GM12878 (cell line): ENCODE measurements at regions not wholly inside any gene's neighbourhood (a gene's known extent, or its start where the extent isn't known, plus 50 kb on each side); places are given as distances from the start of the nearest gene placed in this dataset.

Source experiments
- ATAC-seq: fragments of 200-7000 bp; cut with Tn5 transposase; 3 replicates; pipeline ENCODE4 v1.9.1; 2020; ENCODE audit warnings: mild to moderate bottlenecking, moderate library complexity
- BruUV-seq: library from RNA; stranded (reverse); fragments of 400-500 nt; replicated peaks from 2 replicates; lab custom pipeline; 2021; lab: Mats Ljungman, UMichigan
- CTCF ChIA-PET: fragments of 300-600 bp; sonication (Branson Sonifier 250); formaldehyde crosslinking; extraction: SDS; loops from one replicate; lab custom pipeline; 2021; ENCODE audit warnings: inconsistent platforms; lab: Yijun Ruan, JAX
- POLR2A ChIA-PET: fragments of 350-600 bp; formaldehyde crosslinking; extraction: SDS; loops from one replicate; lab custom pipeline; 2021; ENCODE audit warnings: inconsistent platforms; lab: Charles Lee
- RAD21 ChIA-PET: fragments of 300-600 bp; sonication (Branson Sonifier 250); formaldehyde crosslinking; loops from one replicate; lab custom pipeline; 2023; ENCODE audit warnings: antibody characterized with exemption; ENCODE audit not compliant: unreplicated experiment; lab: Charles Lee
- SMC1A ChIA-PET: fragments of 300-600 bp; sonication (Branson Sonifier 250); formaldehyde crosslinking; loops from one replicate; lab custom pipeline; 2023; ENCODE audit not compliant: unreplicated experiment, uncharacterized antibody; lab: Charles Lee
- DNase-seq: peaks from one replicate; pipeline ENCODE4 v3.0.0-alpha.2; 2011; ENCODE audit warnings: low read depth, low spot score
- FAIRE-seq: peaks from 3 replicates; lab custom pipeline; 2011; peaks lifted over from hg19 to GRCh38; lab: Jason Lieb, UNC
- H2AFZ ChIP-seq: 2 replicates; pipeline ENCODE4 v1.6.0; 2011; ENCODE audit warnings: low read depth, low read length, control low read depth; ENCODE audit not compliant: control insufficient read depth
- H3K27ac ChIP-seq: 2 replicates; pipeline ENCODE4 v1.5.1; 2011; ENCODE audit warnings: control low read depth; ENCODE audit not compliant: control insufficient read depth, insufficient read depth
- H3K27me3 ChIP-seq, 2 experiments: replicated peaks in 1 of 2; 2 replicates each; pipeline versions ENCODE4 v1.6.0 to v1.6.1; 2011; ENCODE audit warnings: low read length in 1 of 2; ENCODE audit not compliant: control insufficient read depth in 2 of 2, insufficient read depth in 2 of 2
- H3K36me3 ChIP-seq, 2 experiments: 2 replicates each; pipeline ENCODE4 v1.5.1; 2011; ENCODE audit warnings: low read length in 1 of 2; ENCODE audit not compliant: control insufficient read depth in 2 of 2, insufficient read depth in 2 of 2
- H3K4me1 ChIP-seq: 2 replicates; pipeline ENCODE4 v1.6.1; 2011; ENCODE audit warnings: mild to moderate bottlenecking, low read length, moderate library complexity, mixed read lengths; ENCODE audit not compliant: control insufficient read depth, insufficient read depth
- H3K4me2 ChIP-seq: 2 replicates; pipeline ENCODE4 v1.6.0; 2011; ENCODE audit warnings: control low read depth; ENCODE audit not compliant: control insufficient read depth, insufficient read depth
- H3K4me3 ChIP-seq: fragments of 200-600 bp; sonication (generic); 2 replicates; pipeline ENCODE4 v1.5.1; 2016
- H3K79me2 ChIP-seq: 2 replicates; pipeline ENCODE4 v1.6.0; 2011; ENCODE audit warnings: low read length; ENCODE audit not compliant: control insufficient read depth, insufficient read depth
- H3K9ac ChIP-seq: 2 replicates; pipeline ENCODE4 v1.8.0; 2011; ENCODE audit warnings: low read length, control low read depth, mixed read lengths; ENCODE audit not compliant: control insufficient read depth, insufficient read depth
- H3K9me3 ChIP-seq: replicated peaks from 3 replicates; pipeline ENCODE4 v1.5.1; 2011; ENCODE audit warnings: mild to moderate bottlenecking, low read length; ENCODE audit not compliant: control insufficient read depth, insufficient read depth
- H4K20me1 ChIP-seq: 2 replicates; pipeline ENCODE4 v1.6.0; 2011; ENCODE audit not compliant: control insufficient read depth, insufficient read depth
- CBFB ChIP-seq: IDR thresholded peaks from 2 replicates; pipeline ENCODE4 v1.6.1; 2016; ENCODE audit warnings: antibody characterized with exemption, low read depth
- HDGF ChIP-seq: fragments of 450-650 bp; IDR thresholded peaks from 2 replicates; pipeline ENCODE4 v1.6.1; 2016; ENCODE audit warnings: antibody characterized with exemption
- IKZF2 ChIP-seq, 2 experiments: fragments of 450-650 bp; IDR thresholded peaks; 2 replicates each; pipeline ENCODE4 v1.6.1; 2017; ENCODE audit warnings: mild to moderate bottlenecking in 2 of 2, moderate library complexity in 2 of 2
- IRF4 ChIP-seq: IDR thresholded peaks from 2 replicates; pipeline ENCODE4 v1.6.1; 2011; ENCODE audit warnings: low read depth, low read length
- MXI1 ChIP-seq: fragments of 150-350 bp; IDR thresholded peaks from 2 replicates; pipeline ENCODE4 v1.6.1; 2011; ENCODE audit warnings: low read depth, mild to moderate bottlenecking, inconsistent platforms, low read length, improper control_type of control experiment
- MYB ChIP-seq: fragments of 150-350 bp; IDR thresholded peaks from 2 replicates; pipeline ENCODE4 v1.6.1; 2014; ENCODE audit warnings: mild to moderate bottlenecking, low read depth, low read length, borderline replicate concordance
- PRDM15 ChIP-seq: fragments of 450-650 bp; formaldehyde crosslinking; IDR thresholded peaks from 2 replicates; pipeline ENCODE4 v1.4.0; 2020; ENCODE audit warnings: mild to moderate bottlenecking, moderate library complexity
- SMARCA5 ChIP-seq: fragments of 450-650 bp; IDR thresholded peaks from 2 replicates; pipeline ENCODE4 v1.6.1; 2017; ENCODE audit warnings: mild to moderate bottlenecking
- SMC3 ChIP-seq: IDR thresholded peaks from 2 replicates; pipeline ENCODE4 v1.6.1; 2011; ENCODE audit warnings: low read length, improper control_type of control experiment, borderline replicate concordance
- SPI1 ChIP-seq: IDR thresholded peaks from 2 replicates; pipeline ENCODE4 v1.6.1; 2011; ENCODE audit warnings: low read depth, mild to moderate bottlenecking, low read length, moderate library complexity, borderline replicate concordance; ENCODE audit not compliant: insufficient read depth
- SREBF1 ChIP-seq: IDR thresholded peaks from 2 replicates; pipeline ENCODE4 v1.6.1; 2012; ENCODE audit warnings: mild to moderate bottlenecking, low read length
- ZBTB40 ChIP-seq: fragments of 450-650 bp; IDR thresholded peaks from 2 replicates; pipeline ENCODE4 v1.6.1; 2016; ENCODE audit warnings: mild to moderate bottlenecking, moderate library complexity, borderline replicate concordance
- WGBS: methylation state at CpG from one replicate; pipeline ENCODE4 v1.1.6; 2016; ENCODE audit warnings: low lambda C conversion rate; ENCODE audit not compliant: insufficient replicate concordance, insufficient coverage; ENCODE audit errors: missing lambda C conversion rate; 5-methylcytosine and 5-hydroxymethylcytosine counted together
- in situ Hi-C: fragments of 300-500 bp; cut with MboI; formaldehyde crosslinking; loops from 9 replicates; pipeline ENCODE4 v1.14.3; 2018; ENCODE audit warnings: mixed read lengths
- intact Hi-C: fragments of 100-400 bp; cut with micrococcal nuclease; formaldehyde crosslinking; loops from one replicate; pipeline ENCODE4 v1.14.2; 2022; ENCODE audit not compliant: unreplicated experiment
- TF ChIP-seq, protein P1 (sequence below): fragments of 450-650 bp; IDR thresholded peaks from 2 replicates; pipeline ENCODE4 v1.6.1; 2017; ENCODE audit warnings: mild to moderate bottlenecking, moderate library complexity

- FAIRE-seq (no peak), DNase-seq (no peak), ATAC-seq (no peak)
- Histone ChIP-seq H3K27ac (no peak overlapping the region), H3K4me2 (no peak overlapping the region), H2AFZ (no peak overlapping the region), H3K27me3 (no peaks in the 10 kb centered on the region), H4K20me1 (no peaks in the 10 kb centered on the region), H3K4me3 (no peak overlapping the region), H3K9ac (no peak overlapping the region), H3K4me1 (no peaks in the 10 kb centered on the region), H3K36me3 (no peaks in the 10 kb centered on the region), H3K9me3 (peaks cover 6% of the 10 kb centered on the region; the same call in 2 of the 3 replicates), H3K79me2 (no peaks in the 10 kb centered on the region)
- ChIA-PET POLR2A (no interaction called here), CTCF (no interaction called here), SMC1A (no interaction called here), RAD21 (no interaction called here)
- intact Hi-C loops (no loop called here), in situ Hi-C loops (no loop called here)
- WGBS, result 64% methylated on average over 2 of the region's 2 CpGs
- BruUV-seq, result no TSS peak
- no peak for TF ChIP-seq CBFB
- TF ChIP-seq IKZF2 (IDR thresholded peaks at IDR 0.05), result no peak
- no peak for TF ChIP-seq ZBTB40
- TF ChIP-seq SMARCA5, result no peak
- TF ChIP-seq HDGF, result no peak
- no peak for TF ChIP-seq SMC3
- no peak for TF ChIP-seq SPI1
- no peak for TF ChIP-seq IRF4
- TF ChIP-seq PRDM15 (CRISPR knock-in tag), result no peak
- TF ChIP-seq MYB, result no peak
- TF ChIP-seq, protein P1, sequence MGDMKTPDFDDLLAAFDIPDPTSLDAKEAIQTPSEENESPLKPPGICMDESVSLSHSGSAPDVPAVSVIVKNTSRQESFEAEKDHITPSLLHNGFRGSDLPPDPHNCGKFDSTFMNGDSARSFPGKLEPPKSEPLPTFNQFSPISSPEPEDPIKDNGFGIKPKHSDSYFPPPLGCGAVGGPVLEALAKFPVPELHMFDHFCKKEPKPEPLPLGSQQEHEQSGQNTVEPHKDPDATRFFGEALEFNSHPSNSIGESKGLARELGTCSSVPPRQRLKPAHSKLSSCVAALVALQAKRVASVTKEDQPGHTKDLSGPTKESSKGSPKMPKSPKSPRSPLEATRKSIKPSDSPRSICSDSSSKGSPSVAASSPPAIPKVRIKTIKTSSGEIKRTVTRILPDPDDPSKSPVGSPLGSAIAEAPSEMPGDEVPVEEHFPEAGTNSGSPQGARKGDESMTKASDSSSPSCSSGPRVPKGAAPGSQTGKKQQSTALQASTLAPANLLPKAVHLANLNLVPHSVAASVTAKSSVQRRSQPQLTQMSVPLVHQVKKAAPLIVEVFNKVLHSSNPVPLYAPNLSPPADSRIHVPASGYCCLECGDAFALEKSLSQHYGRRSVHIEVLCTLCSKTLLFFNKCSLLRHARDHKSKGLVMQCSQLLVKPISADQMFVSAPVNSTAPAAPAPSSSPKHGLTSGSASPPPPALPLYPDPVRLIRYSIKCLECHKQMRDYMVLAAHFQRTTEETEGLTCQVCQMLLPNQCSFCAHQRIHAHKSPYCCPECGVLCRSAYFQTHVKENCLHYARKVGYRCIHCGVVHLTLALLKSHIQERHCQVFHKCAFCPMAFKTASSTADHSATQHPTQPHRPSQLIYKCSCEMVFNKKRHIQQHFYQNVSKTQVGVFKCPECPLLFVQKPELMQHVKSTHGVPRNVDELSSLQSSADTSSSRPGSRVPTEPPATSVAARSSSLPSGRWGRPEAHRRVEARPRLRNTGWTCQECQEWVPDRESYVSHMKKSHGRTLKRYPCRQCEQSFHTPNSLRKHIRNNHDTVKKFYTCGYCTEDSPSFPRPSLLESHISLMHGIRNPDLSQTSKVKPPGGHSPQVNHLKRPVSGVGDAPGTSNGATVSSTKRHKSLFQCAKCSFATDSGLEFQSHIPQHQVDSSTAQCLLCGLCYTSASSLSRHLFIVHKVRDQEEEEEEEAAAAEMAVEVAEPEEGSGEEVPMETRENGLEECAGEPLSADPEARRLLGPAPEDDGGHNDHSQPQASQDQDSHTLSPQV, result no peak
- TF ChIP-seq SREBF1, result no peak
- no peak for TF ChIP-seq MXI1
These were observed 397.7 kb downstream of the DIPK2A start for GRCh38 chr3:144369129-144369879.
